Bronchial epithelial cell (primary cell): ENCODE measurements at regions not wholly inside any gene's neighbourhood (a gene's known extent, or its start where the extent isn't known, plus 50 kb on each side); places are given as distances from the start of the nearest gene placed in this dataset.

Experiments used
- DNase-seq: peaks from one replicate; pipeline ENCODE4 v3.0.0-alpha.2; 2010; ENCODE audit warnings: low read depth
- FAIRE-seq: peaks from 2 replicates; lab custom pipeline; 2011; peaks lifted over from hg19 to GRCh38; lab: Jason Lieb, UNC
- H3K27me3 ChIP-seq: 2 replicates; pipeline ENCODE4 v1.5.1; 2011; ENCODE audit warnings: low read length; ENCODE audit not compliant: control insufficient read depth, insufficient read depth
- H3K36me3 ChIP-seq: 2 replicates; pipeline ENCODE4 v1.5.1; 2011; ENCODE audit warnings: low read length; ENCODE audit not compliant: control insufficient read depth, insufficient read depth
- H3K4me3 ChIP-seq: 2 replicates; pipeline ENCODE4 v1.5.1; 2011; ENCODE audit warnings: mild to moderate bottlenecking, low read depth, low read length, control low read depth
- CTCF ChIP-seq: IDR thresholded peaks from 2 replicates; pipeline ENCODE4 v1.5.1; 2011; ENCODE audit warnings: mild to moderate bottlenecking, moderate library complexity, low read length, control low read depth, inconsistent platforms; ENCODE audit not compliant: insufficient read depth, severe bottlenecking

DNA sequence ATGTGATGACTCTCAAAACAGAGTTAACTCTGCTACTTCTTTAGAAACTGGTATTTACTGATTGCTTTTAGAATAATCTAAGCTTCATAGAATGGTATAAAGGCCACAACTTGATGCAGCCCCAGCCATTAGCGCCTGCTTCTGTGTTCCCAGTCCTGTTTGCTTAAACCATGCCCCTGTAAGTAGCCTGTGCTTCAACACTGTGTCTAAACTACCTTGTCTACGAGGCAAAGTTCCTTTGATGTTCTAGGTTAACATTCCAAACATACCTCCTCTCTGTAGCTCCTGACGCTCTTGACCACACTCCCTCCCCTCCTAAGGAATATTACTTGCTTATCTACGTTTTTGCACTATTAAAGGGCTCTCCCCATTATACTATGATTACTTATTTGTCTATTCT, 352.5 kb upstream of the ADGRL3 start:
- no peak for FAIRE-seq
- no peak for DNase-seq
- Histone ChIP-seq H3K4me3 (no peak overlapping the region), H3K27me3 (no peaks in the 10 kb centered on the region), H3K36me3 (no peaks in the 10 kb centered on the region)
- no peak for TF ChIP-seq CTCF

DNA sequence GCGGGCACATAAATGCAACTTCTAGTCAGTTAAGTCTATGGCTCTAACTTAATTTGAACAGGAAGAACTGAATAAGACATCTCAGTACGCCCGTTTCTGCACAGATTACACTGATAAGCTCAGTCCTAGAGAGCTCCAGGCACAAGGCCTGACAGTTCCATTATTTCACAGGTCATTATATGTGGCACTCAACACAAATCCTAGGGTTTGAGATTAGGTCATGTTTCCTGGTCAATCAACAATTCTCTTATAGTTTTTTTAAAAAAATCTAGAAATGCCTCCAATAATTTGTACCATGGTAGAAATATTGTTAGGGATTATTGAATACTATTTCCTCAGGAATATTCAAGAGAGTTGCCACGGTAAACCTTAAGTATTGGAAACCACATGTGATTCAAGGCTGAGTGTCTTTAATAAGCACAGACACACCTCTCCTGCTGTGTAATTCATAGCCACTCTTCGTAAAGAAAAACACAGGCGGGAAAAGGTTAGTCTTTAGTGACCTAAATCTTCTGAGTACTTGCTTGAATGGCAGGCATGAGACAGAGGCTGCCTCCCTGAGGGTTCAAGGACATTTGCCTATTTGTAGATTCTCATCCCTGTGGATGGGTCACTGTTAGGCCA, 342.9 kb upstream of the ADGRL3 start:
- no peaks in the 10 kb centered on the region for H3K36me3 ChIP-seq
- TF ChIP-seq CTCF, result no peak
- no peaks in the 10 kb centered on the region for H3K27me3 ChIP-seq
- no peak overlapping the region for H3K4me3 ChIP-seq
- FAIRE-seq (no peak), DNase-seq (no peak)

DNA sequence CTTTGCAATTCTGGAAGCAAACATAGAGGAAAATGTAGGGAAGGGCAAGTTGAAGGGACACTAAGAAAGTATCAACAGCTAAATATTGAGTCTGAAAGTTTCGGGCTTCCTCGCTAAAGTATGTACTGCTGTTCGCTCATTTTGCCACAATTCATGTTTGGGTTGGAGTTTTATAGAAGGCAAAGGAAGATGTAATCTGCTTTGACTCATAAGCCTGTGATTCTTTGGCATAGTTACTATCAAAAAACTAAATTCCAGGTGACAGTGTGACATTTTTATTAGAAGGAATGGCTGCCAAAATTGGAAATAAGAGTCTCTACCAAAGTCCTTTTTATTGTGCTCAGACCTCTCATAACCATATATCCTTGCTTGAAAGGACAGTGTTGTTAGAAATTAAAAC, 336.7 kb upstream of the ADGRL3 start:
- no peaks in the 10 kb centered on the region for H3K36me3 ChIP-seq
- no peaks in the 10 kb centered on the region for H3K27me3 ChIP-seq
- TF ChIP-seq CTCF, result no peak
- H3K4me3 ChIP-seq, result no peak overlapping the region
- DNase-seq (no peak), FAIRE-seq (no peak)

DNA sequence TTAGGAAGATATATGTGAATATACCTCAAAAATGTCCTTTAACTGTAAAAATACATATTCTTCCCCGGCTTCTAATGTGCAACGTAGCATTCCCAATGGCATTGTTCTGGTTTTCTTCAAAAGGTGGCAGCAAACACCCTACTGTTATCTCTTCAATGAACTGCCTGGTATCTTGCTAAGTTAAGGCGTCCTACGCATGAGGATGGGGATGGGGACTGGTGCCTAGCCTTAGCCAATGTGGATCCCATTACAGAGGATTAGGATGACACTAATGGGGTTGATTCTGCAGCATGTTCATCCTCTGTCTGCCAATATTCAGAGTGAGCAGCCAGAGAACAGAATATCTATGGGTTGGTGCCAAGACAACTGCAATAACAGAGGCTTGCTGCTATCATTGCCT, 334.9 kb upstream of the ADGRL3 start:
- no peak overlapping the region for H3K4me3 ChIP-seq
- H3K36me3 ChIP-seq, result no peaks in the 10 kb centered on the region
- TF ChIP-seq CTCF, result peak; percentile 13
- no peaks in the 10 kb centered on the region for H3K27me3 ChIP-seq
- no peak for DNase-seq
- no peak for FAIRE-seq

- H3K36me3 ChIP-seq, result no peaks in the 10 kb centered on the region
- no peak overlapping the region for H3K4me3 ChIP-seq
- FAIRE-seq, result no peak
- H3K27me3 ChIP-seq, result no peaks in the 10 kb centered on the region
- no peak for TF ChIP-seq CTCF
- no peak for DNase-seq
Observed at GRCh38 chr4:60868232-60868960, 331.7 kb upstream of the ADGRL3 start.
